Gastrocnemius medialis (tissue), 4 donors: ENCODE measurements at regions not wholly inside any gene's neighbourhood (a gene's known extent, or its start where the extent isn't known, plus 50 kb on each side); places are given as distances from the start of the nearest gene placed in this dataset.

Experiments
- POLR2A ChIP-seq, 2 donors: fragments of 450-650 bp; IDR thresholded peaks; one replicate each; pipeline ENCODE4 v1.6.1; 2017; ENCODE audit warnings: antibody characterized with exemption in 2 of 2, mild to moderate bottlenecking in 2 of 2, moderate library complexity in 2 of 2
- TF ChIP-seq, protein P1 (sequence below), 5 experiments: fragments of 450-650 bp in 3 of 5; fragments of 200-600 bp in 2 of 5; sonication (generic) in 2 of 5; IDR thresholded peaks in 4 of 5; conservative IDR thresholded peaks in 1 of 5; 1 replicate in 4 of 5; 2 replicates in 1 of 5; pipeline ENCODE4 v1.5.1; 2016 to 2019; ENCODE audit warnings: antibody characterized with exemption in 5 of 5, mild to moderate bottlenecking in 3 of 5, moderate library complexity in 3 of 5

DNA sequence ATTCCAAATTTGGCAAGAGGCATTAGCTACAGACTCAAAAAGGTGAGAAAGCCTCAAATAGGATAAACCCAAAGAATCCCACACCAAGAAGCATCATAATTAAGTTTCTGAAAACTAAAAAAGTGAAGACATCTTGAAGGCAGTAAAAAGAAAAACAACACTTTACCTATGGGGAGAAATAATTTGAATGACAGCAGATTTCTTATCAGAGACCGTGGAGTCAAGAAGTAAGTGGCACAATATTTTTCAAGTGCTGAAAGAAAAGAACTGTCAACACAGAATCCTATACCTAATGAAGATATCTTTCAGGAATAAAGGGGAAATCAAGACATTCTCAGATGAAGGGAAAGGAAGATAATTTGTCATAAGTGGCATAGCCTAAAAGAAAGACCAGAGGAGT, 193.3 kb upstream of the CHD6 start:
- TF ChIP-seq, protein P1, sequence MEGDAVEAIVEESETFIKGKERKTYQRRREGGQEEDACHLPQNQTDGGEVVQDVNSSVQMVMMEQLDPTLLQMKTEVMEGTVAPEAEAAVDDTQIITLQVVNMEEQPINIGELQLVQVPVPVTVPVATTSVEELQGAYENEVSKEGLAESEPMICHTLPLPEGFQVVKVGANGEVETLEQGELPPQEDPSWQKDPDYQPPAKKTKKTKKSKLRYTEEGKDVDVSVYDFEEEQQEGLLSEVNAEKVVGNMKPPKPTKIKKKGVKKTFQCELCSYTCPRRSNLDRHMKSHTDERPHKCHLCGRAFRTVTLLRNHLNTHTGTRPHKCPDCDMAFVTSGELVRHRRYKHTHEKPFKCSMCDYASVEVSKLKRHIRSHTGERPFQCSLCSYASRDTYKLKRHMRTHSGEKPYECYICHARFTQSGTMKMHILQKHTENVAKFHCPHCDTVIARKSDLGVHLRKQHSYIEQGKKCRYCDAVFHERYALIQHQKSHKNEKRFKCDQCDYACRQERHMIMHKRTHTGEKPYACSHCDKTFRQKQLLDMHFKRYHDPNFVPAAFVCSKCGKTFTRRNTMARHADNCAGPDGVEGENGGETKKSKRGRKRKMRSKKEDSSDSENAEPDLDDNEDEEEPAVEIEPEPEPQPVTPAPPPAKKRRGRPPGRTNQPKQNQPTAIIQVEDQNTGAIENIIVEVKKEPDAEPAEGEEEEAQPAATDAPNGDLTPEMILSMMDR (IDR thresholded peaks at IDR 0.05 in 4 of 5, conservative IDR thresholded peaks at IDR 0.05 in 1 of 5) = no peak
- TF ChIP-seq POLR2A (IDR thresholded peaks at IDR 0.05) = no peak
